ENCODE measurements at regions not wholly inside any gene's neighbourhood (a gene's known extent, or its start where the extent isn't known, plus 50 kb on each side); places are given as distances from the start of the nearest gene placed in this dataset.

DNA sequence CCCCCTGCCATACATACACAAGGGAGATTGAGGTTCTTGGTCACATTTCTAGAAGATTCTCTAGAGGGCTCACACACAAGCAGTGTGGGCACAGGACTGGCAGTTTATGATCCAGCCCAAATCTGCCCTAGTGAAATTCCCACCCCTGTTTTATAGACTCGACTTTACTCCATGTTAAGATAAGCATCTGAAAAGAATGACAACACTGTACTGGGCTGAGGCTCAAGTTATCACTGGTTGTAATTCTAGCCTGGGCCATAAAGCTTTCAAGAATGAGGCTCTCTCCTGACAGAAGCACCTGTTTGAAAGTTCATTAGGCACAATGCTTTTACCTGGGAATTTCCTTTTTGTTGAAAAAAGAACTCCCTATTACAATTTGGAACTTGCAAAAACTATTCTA, 195.6 kb upstream of the GLI3 start:
- FAIRE-seq, result no peak

DNA sequence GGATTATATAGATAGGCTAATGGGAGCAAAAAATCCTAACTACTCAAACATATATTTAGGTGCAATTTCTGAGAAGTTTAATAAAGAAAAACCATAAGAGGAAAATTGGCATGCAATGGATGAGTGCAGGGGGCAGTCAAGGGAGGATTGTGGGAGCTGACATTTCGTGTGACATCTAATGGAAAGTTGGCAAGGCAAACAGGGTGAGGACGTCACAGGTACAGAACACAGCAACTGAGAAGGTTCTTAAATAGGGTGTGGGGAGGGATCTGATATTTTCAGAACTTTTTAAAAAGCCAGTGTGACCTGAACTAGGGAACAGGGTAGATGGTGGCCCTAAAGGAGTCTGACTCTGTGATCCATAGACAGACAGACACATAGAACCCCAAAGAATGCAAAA, 194.9 kb upstream of the GLI3 start:
- no peak for FAIRE-seq

GRCh38 chr7:42429339-42429738, 192.3 kb upstream of the GLI3 start:
- no peak for FAIRE-seq

- FAIRE-seq, result no peak
Observed at GRCh38 chr7:42426163-42426562, 189.2 kb upstream of the GLI3 start.

- no peak for FAIRE-seq
Observed at GRCh38 chr7:42414941-42415505, 178.0 kb upstream of the GLI3 start.

GRCh38 chr7:42414028-42414427, 177.0 kb upstream of the GLI3 start:
- no peak for FAIRE-seq

- FAIRE-seq, result no peak
Observed at GRCh38 chr7:42409296-42409695, 172.3 kb upstream of the GLI3 start.

DNA sequence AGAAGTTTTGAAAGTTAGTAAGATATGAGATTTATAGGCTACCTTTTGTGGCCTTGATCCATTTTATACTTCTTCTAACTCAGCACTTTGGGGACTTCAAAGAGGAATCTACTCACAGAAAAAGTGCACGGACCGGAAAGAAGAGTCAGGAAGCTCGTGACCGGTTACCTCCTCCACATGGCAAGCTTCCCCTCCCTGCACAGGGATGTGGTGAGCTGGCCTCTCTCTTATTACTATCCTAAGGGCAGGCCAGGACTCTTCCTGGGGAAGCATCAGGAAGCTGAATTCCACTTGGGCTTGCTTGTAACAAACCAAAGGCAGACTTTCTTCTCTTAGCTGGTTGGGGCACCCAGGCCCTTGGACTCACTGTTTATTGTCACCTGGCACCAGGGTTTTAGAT, 170.8 kb upstream of the GLI3 start:
- no peak for FAIRE-seq

DNA sequence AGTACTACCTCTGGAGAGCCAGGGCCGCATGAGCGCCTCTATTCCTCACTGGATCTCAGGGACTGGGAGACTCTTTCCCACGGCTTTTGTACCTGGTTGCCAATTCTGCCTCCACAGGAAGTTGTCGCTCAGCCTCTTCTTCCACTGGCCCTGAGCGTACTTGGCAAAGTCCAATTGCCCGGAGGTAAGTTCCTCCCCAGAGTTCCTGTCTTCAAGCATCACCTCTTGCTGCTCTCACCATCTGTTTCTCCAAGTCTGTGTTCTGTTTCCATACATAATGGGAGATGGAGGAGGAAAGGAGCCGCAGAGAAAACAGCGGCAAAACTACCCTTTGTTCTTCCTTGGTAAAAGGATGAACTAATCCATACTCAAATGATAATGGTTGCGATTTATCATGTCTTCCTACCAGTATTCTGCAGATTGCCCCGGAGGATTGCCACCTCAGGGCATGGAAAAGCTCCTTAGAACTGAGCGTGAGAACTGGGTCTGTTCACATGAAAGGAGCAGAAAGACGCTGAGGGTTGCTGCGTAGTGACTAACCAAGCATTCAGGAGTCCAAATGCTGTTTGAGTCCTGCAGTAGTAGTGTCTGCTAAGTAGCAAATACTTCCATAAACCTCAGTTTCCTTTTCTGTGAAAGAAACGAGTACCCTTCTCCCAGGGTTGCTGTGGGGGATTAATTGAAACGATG, 170.2 kb upstream of the GLI3 start:
- no peak for FAIRE-seq

DNA sequence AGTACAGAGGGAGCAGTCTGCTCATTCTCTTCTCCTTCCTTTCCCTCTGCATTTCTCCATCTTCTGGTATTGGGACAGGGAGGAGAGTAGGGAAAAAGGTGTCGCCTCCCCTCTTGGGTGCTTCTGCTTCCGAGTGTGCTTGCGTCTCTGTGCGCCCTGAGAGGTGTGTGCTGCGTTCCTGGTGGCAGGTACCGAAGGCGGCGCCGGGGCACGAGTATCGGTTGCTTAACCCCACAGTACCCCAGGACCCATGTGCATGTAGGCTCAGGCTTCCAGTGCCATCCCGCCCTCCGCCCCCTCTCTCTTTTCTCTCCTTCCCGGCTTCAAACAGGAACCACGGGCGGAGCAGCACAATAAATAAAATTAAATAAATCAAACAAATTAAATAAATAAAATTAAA, 169.3 kb upstream of the GLI3 start:
- no peak for FAIRE-seq

GRCh38 chr7:42405782-42406181, 168.8 kb upstream of the GLI3 start:
- no peak for FAIRE-seq

DNA sequence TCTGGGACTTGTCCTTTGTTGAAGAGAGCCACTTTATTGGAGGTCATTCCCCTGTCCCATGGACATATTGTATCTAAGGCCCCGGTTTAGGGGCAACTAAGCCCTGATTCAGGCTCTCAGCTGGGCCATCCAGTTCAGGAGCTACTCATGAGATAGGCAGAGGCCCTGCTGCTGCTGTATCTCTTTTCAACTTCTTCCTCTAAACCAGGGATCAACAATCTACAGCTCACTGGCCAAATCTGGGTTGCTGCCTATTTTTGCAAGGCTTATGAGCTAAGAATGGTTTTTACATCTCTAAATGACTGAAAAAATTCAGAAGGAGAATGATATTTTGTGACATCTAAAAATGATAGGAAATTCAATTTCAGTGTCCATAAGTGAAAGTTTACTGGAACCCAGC, 166.8 kb upstream of the GLI3 start:
- no peak for FAIRE-seq

DNA sequence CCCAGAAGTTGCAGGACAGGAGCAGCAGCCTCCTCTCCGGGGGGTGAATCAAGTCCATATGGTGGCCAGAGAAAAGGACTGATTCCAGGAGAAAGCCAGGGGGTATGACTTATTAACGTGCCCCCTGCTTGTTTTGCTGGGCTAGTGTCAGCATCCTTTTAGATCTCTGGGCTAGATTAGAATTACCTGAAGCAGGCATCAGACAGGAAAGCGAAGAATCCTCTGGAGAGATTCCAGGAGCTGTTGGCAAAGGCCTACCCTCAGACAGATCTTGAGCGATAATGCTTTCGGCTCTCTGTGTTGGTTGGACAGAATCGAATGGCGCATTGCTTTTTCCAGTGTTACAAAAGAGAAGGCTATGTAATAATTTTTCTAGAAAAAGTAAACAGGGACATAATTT, 164.0 kb upstream of the GLI3 start:
- no peak for FAIRE-seq

- no peak for FAIRE-seq
Observed at GRCh38 chr7:42400211-42400772, 163.3 kb upstream of the GLI3 start.

DNA sequence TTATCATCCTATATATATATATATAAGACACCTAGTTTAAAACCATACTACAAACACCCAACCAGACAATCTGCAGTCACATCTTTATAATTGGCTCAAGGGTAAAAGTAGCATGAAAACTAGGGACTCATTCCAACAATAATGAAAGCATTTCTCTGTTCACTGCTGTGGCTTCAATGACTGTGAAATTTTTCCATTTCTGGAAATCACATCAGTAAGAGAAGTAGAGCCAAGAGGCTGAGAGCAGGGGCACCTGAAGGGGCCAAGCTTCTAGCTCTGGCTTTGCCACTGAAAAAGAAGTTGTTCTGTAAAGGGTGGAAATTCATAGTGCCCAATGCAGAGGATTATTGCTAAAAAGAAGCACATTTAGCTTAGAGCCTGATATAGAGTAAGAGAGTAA, 158.6 kb upstream of the GLI3 start:
- FAIRE-seq, result no peak

DNA sequence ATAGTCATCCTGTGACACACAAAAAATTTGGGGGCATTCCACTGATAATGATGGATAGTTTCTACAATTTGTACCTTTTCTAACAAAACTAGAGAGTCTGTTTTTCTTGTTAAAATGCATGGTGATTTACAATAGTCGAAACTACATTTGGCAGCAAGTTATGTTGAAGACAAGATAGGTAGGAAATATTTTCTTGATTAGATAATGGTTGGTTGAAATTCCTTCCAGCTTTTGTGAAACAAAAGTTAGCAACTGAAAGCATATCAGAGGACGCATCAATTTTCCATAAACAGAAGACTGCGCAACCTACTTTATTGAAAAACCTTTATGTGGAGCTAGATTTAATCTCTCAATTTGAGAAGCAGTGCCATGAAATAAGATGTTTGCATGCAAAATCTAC, 155.8 kb upstream of the GLI3 start:
- FAIRE-seq, result no peak

- no peak for FAIRE-seq
Observed at GRCh38 chr7:42389697-42390096, 152.7 kb upstream of the GLI3 start.

- no peak for FAIRE-seq
Observed at GRCh38 chr7:42385912-42386311, 148.9 kb upstream of the GLI3 start.

DNA sequence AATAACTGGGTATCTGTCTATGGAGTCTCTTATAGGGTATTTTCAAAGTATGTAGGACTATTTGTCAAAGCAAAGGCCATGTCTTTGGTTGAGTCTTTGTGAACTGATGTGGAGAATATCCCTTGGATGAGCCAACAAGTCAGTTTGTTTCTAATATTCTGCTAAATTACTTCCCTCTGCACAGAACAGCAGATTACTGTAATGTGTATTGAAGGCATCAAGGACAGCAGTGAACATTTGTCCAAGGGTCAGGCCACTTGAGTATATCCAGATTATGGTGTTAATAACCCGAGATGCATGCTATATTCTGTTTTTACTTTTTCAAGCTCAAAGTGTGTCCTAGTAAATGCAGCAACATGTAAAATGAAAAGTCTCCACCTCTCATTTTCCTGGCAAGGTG, 144.2 kb upstream of the GLI3 start:
- FAIRE-seq, result no peak

GRCh38 chr7:42380401-42380800, 143.4 kb upstream of the GLI3 start:
- FAIRE-seq, result no peak

DNA sequence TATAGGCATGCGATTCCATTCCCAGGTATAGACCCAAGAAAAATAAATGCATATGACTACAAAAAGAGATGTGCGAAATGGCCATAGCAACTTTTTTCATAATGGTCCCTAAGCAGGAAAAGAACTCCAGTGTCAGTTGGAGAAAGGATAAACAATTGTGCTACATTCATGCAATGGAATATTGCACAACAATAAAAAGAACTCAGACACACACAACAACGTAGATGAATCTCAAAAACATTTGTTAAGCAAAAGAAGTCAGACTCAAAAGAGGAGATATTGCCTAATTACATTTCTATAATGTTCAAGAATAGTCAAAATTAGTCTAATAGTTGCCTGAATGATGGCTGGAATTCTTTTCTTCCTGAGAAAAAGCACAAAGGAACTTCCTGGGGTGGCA, 141.1 kb upstream of the GLI3 start:
- FAIRE-seq, result no peak

GRCh38 chr7:42373285-42373684, 136.3 kb upstream of the GLI3 start:
- FAIRE-seq, result no peak

- no peak for FAIRE-seq
Observed at GRCh38 chr7:42372479-42372878, 135.5 kb upstream of the GLI3 start.

DNA sequence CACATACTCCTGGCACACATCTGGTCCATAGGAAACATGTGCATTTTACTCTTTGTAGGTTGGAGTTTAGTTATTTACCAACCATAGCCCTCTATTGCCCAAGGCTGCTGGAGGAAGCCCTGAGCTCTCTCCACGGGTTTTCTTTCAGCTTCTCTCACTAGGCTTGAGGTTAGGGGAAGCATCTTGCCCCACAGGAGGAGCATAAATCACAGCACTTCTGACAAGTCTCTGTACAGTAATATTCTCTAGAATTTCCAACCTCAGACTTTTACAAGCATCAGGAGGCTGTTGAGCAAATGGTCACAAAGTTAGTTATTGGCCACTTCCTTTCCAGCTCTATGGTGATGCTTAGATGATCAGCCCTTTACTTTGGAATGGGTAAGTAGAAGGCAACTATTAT, 122.9 kb upstream of the GLI3 start:
- FAIRE-seq, result no peak
